ENCODE measurements at regions not wholly inside any gene's neighbourhood (a gene's known extent, or its start where the extent isn't known, plus 50 kb on each side); places are given as distances from the start of the nearest gene placed in this dataset.

DNA sequence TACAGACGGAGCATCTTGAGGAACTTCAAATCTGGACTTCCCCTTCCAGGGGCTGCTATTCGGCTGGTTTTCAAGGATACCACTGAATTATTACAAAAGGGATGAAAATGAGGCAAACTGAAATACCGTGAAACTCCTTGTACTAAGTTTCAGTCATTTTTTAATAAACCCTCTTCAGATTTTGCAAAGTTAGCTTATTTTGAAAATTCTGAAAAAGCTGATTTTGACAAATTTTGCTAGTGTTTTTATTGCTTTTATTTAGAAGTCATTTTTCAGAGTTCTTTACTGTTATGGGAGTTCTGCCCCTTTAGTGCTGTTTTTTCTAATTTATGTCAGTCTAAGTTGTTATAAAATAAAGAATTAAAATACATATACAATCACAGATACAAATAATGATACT, 390.4 kb upstream of the VRK2 start:
- TF ChIP-seq, protein P1, sequence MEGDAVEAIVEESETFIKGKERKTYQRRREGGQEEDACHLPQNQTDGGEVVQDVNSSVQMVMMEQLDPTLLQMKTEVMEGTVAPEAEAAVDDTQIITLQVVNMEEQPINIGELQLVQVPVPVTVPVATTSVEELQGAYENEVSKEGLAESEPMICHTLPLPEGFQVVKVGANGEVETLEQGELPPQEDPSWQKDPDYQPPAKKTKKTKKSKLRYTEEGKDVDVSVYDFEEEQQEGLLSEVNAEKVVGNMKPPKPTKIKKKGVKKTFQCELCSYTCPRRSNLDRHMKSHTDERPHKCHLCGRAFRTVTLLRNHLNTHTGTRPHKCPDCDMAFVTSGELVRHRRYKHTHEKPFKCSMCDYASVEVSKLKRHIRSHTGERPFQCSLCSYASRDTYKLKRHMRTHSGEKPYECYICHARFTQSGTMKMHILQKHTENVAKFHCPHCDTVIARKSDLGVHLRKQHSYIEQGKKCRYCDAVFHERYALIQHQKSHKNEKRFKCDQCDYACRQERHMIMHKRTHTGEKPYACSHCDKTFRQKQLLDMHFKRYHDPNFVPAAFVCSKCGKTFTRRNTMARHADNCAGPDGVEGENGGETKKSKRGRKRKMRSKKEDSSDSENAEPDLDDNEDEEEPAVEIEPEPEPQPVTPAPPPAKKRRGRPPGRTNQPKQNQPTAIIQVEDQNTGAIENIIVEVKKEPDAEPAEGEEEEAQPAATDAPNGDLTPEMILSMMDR (IDR thresholded peaks at IDR 0.05; ENCODE audit: low read length): no peak
- TF ChIP-seq EZH2 (optimal IDR thresholded peaks at IDR 0.05; ENCODE audit: low read depth, low read length): no peak
- no peak for TF ChIP-seq EZH2phosphoT487 (IDR thresholded peaks at IDR 0.05; ENCODE audit: low read length)
